Muscle of arm (tissue), 1 donor: ENCODE measurements at regions not wholly inside any gene's neighbourhood (a gene's known extent, or its start where the extent isn't known, plus 50 kb on each side); places are given as distances from the start of the nearest gene placed in this dataset.
"Not testable (repeated sequence)": the region's sequence is repeated elsewhere in the genome, so short reads cannot be mapped to it uniquely, and the experiment has no call there.

Experiments used
- DNase-seq: peaks from one replicate; pipeline ENCODE4 v3.0.0-alpha.2; 2013

DNA sequence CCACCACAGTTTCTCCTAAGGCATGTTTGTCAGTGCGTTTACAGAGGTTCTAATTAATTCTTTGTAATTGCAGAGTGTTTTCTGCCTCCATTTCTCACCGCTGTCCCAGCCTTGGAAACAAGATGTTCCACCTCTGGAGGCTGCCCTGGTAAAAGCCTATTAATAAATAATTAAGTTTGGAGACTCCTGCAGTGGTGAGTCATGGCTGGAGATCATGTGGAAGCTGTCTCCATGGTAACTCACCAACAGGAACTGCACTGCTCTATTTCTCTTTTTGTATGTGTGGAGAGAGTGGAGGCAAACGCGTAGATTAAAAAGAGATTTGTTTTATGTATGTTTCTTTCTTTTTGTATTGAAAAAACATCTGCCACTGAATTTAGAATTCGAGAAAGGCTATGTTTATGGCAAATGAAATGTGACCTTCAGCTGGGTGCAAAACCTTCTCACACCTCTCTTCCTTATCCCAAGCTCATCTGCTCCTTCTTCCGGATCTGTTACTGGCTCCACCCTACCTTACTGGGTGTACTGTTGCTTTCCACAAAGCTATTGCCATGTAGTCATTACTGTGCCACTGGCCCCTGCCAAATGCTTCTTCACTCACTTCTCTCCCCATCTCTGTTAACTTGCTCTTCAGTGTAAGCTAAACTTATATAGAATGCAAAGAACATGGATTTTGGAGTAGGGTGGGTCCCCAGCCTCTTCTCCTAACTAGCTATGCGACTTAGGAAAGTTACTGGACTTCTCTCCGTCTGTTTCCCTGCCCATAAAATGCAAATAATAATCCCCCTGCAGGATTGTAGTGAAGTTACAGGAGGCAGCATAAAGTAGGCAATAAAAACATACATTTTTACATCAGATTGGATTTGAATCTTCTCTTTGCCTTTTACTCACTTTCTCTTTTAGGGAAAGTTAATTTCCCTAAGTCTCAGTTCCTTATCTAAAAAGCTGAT, 778.5 kb downstream of the NTRK3 start:
- peak; percentile 12 for DNase-seq

DNA sequence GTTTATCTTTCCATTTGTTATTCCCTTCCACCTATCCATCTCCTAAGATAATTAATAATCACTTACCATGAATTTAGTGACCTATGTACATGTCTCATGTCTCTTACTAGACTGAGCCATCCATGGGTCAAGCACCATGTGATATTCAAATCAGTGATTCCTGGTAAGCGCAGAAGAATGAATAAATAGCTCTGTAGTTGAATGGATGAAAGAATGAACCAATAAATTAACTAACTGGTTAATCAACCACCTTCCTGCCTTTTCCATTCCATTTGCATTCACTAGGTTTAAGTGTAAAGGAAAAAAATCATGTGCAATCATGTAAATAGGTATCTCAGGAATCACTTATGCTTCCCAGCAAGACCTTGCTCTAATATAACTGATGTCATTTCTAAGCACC, 779.5 kb downstream of the NTRK3 start:
- no peak for DNase-seq

DNA sequence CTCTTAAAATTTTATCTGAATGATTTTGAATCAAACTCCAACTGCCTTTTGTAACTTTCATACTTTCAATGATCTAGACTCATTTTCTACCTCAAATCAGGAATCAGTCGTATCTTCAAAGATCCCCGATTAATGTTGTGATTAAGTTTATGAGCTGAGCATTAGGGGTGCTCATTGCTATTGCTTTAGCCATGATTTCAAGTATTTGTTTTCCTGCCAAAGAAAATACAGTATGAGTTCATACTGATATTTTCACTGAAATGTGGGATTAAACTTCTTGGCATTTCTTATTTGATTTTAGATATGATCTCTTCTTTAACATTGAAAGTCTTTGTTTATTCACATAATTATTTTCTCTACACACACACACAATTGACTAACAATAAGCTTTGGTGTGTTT, 785.6 kb downstream of the NTRK3 start:
- DNase-seq, result no peak

DNA sequence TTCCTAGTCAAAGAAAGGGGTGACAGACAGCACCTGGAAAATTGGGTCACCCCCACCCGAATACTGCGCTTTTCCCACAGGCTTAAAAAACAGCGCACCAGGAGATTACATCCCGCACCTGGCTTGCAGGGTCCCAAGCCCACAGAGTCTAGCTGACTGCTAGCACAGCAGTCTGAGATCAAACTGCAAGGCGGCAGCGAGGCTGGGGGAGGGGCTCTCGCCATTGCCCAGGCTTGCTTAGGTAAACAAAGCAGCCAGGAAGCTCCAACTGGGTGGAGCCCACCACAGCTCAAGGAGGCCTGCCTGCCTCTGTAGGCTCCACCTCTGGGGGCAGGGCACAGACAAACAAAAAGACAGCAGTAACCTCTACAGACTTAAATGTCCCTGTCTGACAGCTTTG, 792.6 kb downstream of the NTRK3 start:
- DNase-seq, result not testable (repeated sequence)

DNA sequence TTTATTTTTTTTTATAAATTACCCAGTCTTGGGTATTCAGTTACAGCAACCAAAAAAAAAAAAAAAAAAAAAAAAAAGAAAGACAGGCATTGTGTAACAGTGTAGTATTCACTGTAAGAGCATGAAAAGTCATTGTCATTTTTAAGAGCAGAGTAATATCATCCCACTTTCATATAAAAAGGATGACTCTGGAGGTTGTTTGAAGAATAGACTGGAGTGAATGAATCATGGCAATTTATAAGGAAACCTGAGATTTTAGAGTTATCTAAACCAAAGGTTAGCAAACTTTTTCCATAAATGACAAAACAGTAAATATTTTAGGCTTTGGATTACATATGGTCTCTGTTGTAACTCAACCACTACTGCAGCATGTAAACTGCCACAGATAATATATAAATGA, 794.9 kb downstream of the NTRK3 start:
- DNase-seq, result no peak

DNA sequence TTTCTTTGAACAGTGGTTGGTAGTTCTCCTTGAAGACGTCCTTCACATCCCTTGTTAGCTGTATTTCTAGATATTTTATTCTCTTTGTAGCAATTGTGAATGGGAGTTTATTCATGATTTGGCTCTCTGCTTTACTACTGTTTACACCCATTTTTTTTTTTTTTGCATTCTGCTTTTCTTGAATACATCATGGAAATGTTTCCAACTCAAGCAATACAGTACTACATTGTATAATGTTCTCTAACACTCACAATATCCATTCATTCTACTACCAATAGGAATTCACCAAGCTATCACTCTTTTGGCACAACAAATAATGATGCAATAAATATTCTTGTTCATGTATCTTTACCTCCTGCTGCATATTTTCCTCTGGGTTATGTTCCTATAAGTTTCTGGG, 801.7 kb downstream of the NTRK3 start:
- no peak for DNase-seq

DNA sequence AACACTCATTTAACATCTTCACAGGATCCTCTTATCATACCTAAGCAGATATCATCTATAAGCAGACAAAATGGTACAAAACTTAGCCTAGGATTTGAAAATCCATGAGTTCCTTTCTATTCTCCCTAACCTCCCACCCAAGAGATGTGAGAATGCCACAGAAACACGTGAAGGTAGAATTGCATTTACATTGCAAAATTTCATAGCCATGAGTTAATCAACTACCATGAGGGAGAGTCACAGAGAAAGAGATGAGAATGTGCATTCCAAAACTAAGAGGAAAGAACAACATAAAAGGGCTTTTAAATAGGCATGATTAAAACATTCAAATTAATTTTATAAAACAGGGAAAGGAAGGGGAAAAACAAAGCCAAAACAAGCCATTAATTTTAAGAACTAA, 806.2 kb downstream of the NTRK3 start:
- DNase-seq, result no peak

DNA sequence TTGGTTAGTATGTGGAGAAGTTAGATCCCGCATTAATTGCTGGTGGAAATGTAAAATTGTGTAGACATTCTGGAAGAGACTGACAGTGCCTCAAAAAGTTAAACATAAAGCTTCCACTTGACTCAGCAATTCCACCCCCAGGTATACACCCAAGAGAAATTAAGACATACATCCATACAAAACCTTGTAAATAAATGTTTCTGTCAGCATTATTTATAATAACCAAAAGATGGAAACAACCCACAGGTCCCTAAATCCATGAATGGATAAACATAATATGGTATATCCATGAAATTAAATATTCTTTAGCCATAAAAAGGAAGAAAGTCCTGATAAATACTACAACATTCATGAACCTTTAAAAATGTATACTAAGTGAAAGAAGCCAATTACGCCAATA, 817.4 kb downstream of the NTRK3 start:
- no peak for DNase-seq

DNA sequence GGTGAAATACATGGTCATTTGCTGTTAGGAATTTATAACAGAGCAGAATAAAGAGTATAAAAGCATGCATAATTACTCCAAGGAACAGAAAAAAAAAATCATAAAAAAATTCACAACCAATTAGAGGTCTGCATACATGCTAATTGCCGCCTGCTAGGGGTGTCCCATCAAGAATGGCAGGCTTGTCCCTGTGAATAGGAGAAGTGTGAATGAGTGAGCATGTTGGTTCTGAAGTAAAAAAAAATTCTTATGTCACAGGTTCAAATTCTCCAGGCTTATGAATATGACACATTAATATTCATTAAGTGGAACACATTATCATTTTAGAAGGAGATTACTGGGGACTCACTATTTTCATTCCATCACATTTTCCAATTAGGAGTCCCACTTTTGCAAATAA, 822.7 kb downstream of the NTRK3 start:
- DNase-seq, result no peak

DNA sequence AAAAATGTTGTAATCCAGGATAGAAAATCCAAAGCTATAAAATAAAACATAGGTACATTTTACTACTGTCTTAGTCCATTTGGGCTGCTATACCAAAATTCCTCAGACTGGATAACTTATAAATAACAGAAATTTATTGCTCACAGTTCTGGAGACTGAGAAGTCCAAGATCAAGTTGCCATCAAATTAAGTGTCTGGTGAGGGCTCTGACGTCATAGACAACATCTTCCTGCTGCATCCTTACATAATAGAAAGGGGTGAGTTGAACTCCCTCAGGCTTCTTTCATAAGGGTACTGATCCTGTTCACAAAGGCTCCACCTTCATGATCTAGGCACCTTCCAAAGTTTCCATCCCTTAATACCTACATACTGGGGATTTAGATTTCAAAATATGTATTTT, 826.8 kb downstream of the NTRK3 start:
- DNase-seq, result no peak

DNA sequence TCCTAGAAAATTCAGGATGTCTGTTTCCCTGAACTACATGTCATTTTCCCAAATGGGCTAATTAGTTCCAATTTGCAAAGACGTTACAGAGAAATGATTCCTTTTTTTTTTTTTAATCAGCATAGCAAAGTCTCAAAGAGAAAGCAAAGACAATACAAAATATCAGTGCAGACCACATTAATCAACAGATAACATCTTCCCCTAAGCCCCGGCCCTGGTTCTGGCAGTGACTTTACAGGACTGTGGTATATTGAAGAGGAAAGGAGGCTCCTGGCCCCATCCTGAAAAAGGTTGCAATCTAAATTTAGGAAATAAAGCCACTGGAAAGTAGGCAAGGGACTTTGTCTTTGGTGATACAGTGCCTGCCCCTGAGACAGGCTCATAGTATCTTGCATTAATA, 836.5 kb downstream of the NTRK3 start:
- no peak for DNase-seq

DNA sequence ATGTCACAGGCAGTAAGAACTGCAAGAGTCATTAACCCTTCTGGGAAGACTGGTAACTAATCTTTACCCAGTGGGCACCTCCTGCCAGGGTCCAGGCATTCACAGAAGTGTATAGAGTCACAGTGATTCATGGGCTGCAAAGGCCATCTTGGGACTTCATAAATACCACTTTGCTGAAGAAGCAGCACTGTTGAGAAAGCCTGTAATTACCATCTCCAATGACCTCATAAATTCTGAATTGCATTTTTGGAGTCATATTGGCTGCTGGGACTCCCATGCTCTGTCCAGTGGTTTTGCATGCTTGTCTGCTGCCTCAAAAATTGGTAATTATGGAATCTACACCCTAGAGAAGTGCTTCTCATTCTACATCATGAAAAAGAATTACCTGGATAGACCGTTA, 837.2 kb downstream of the NTRK3 start:
- no peak for DNase-seq

DNA sequence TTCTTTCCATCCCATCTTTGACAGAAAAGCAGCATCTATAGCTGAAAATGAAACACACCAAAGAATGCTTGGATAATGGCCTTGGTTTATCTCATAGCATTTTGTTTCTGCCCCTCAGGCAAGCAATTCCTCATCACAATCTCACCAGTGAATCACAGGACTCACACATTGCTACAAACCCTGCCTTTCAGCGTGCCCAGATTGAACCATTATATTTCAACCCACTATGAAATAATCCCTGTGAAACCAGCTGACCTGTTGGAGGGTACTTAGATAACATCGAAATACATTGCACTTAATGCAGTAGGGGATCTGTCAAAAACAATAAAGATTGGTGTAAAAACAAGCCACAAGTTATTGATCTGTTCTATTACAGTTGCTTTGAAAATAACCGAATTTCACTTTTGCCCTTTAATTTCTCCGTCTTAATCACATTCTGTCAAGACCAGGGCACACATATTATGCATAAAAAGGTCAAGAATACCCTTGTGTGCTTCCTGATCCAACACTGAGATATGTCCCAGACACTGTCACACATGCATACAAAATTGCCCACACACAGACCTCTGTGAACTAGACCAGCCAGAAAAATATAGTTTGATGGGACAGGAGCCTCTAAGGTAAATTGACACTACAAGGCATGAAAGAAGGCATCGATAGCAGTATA, 839.8 kb downstream of the NTRK3 start:
- no peak for DNase-seq

DNA sequence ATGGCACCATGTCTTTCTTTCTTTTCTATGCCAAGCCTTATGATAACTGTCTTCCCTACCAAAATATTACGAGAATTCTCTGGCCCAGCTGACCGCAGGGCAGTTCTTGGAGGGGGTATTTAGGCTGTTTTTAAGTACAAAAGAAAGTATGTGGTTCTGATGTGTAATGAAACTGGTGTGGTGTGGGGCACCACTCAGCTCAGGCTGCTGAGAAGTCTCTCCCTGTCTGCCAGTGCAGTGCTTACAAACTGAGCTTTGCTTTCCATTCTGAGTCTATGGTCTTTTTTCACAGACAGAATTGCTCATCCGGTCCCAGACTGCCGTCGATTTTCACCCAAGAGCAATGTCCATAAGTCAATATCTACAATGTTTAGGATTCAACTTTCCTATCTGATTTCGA, 847.6 kb downstream of the NTRK3 start:
- DNase-seq, result no peak

DNA sequence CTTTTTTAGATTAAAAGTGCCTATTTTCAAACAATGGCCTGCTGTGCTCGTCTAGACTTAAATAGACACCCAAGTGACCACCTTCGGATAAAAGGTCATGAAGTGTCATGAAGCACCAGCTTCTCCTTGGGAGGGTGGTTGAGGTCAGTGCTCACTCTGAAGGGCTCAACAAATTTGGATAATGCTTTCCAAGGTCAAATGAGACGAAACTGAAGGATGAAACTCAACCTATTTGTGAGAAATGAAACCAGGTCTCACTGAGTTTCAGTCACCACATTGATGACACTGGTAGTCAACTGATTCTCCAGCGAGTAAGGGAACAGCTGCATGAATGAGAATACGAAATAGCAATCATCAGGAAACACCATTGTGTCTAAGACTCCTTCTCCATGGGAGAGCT, 852.6 kb downstream of the NTRK3 start:
- DNase-seq, result no peak

DNA sequence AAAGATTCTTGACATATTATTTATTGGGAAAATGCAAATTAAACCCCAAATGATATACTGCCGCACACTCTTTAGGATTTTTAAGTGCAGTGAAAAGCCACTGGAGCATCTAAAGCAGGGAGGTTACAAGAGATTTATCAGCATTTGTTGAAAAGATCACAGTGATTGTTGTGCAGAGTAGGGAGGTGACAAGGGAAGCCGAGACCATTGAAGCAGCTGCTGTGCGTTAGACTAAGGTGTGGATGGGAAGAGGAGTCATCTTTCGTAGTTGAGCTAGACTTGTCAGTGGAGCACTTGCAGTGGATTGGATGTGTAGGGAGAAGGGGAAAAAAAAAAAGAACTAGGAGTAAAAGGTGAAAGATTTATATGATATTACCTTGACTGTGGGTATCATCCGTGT, 854.6 kb downstream of the NTRK3 start:
- no peak for DNase-seq

DNA sequence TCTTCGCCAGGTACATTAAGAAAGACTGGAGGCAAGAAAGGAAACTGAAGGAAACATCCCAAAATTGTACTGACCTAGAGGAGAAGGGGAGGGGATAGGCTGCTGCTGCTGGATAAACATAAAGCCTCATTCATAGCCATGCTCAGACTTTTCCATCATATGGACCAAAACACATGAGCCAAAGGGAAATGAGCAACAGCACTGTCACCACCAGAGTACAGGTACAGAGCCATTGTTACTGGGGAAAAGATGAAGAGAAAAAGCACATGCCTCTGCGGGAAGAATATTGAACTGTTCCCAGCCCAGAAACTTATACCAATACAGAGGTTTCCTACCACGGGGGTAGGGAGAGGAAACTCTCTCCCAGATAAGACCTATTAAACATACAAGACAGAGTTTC, 861.9 kb downstream of the NTRK3 start:
- DNase-seq, result no peak

DNA sequence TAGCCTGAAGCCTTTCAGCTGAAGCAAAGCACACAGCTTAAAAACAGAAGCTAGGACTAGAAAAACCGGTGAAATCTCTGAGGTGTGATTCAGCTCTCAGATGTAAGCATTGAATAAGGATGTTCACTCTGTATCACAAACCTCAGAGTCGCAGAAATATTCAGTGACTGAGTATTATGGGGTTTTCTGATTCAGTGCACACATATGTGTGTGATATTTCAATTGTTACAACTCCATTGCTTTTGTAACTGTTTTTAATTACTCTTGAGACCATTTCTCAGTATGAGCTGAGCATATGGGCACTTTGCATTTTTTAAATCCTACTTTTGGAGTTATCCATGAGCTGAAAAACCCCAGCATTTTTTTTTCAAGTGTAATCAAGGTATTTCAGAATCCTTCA, 868.8 kb downstream of the NTRK3 start:
- DNase-seq, result no peak

DNA sequence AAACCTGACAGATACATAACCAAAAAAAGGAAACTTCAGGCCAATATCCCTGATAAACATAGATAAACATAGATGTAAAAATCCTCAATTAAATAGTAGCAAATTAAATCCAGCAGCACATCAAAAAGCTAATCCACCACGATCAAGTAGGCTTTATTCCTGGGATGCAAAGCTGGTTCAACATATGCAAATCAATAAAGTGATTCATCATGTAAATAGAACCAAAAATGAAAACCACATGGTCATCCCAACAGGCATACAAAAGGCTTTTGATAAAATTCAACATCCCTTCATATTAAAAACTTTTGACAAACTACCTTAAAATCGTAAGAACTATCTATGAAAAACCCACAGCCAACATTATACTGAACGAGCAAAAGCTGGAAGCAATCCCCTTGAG, 882.2 kb downstream of the NTRK3 start:
- DNase-seq, result no peak

DNA sequence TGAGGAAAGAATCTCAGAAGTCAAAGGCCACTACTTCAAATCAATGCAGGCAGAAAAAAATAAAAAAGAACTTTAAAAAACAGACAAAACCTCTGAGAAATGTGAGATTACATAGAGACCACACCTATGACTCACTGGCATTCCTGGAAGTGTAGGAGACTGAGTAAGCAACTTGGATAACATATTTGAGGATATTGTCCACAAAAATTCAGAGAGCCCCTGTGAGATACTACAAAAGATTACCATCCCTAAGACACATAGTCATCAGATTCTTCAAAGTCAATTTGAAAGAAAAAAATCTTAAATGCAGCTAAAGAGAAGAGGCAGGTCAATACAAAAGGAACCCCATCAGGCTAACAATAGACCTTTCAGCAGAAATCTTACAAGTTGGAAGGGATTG, 887.3 kb downstream of the NTRK3 start:
- DNase-seq, result no peak

DNA sequence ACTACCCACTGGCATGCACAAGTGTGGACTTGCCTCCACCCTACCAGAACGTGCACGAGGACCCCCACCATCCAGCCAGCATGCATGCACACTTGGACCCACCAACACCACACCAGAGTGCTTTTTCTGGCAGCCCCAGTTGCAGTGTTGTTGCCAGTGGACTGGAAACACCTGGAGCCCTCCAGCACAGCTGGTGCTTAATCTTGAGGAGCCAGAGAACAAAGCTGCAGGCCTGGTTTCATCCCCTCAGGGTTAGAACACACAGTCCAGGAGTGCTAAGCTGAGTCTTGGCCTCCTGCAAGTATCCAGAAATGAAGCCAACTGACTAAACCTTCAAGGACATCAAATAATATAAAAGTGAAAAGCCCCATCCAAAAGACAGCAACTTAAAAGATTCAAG, 888.0 kb downstream of the NTRK3 start:
- DNase-seq, result no peak

DNA sequence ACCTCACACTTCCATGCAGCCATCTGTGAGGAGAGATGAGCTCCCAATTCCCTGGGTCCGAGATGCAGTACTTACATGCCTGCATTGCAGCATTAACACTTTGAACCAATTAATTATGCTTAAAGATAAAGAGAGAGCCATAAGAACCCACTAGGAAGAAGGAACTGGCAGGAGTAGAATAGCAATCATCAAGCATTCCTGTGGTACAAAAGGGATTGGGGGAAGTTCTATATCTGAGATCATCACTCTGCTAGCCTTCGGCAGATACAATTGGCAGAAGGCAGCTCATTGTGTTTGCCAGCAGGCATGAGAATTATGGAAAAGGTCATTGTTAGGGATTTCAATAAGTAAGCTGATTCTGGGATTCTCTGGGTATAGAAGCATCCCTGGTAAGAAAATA, 891.4 kb downstream of the NTRK3 start:
- no peak for DNase-seq

DNA sequence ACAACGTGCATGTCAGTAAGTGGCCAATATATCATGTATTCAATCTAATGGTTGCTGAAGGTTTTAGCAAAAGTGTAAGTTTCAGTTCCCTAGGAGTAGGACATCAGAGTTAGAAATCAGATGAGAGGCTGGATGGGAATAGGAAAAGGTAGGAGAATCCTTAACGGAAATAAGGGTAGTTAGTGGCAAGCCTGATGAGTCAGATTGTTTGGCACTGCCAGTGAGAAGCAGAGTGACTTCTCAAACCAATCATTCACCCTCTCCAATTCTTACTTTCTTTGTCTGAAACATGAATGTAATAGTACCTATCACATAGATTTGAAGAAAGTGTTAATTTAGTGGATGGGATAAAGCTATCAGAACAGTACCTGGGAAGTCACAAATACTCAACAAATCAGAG, 894.0 kb downstream of the NTRK3 start:
- DNase-seq, result no peak
